Heart left ventricle (tissue), 16 donors: ENCODE measurements at regions not wholly inside any gene's neighbourhood (a gene's known extent, or its start where the extent isn't known, plus 50 kb on each side); places are given as distances from the start of the nearest gene placed in this dataset.

ENCODE experiments used
- ATAC-seq, 4 donors: fragments of 200-7000 bp; cut with Tn5 transposase; one replicate each; pipeline ENCODE4 v1.9.1; 2020 to 2022; ENCODE audit warnings: moderate library complexity in 4 of 4, mild to moderate bottlenecking in 3 of 4, moderate number of reproducible peaks in 1 of 4
- DNase-seq, 5 donors: peaks; one replicate each; pipeline ENCODE4 v3.0.0-alpha.2; 2020
- H3K27ac ChIP-seq, 12 donors: fragments of 200-600 bp; sonication (generic) in 4 of 12; one replicate each; pipeline versions ENCODE4 v1.5.0 to v1.8.0; 2016 to 2022; ENCODE audit warnings: mild to moderate bottlenecking in 2 of 12
- H3K27me3 ChIP-seq, 9 donors: fragments of 200-600 bp; sonication (generic) in 2 of 9; one replicate each; pipeline versions ENCODE4 v1.5.1 to v1.8.0; 2016 to 2022; ENCODE audit warnings: mild to moderate bottlenecking in 3 of 9
- H3K36me3 ChIP-seq, 9 donors: fragments of 200-600 bp; sonication (generic) in 2 of 9; one replicate each; pipeline versions ENCODE4 v1.5.0 to v1.8.0; 2018 to 2022; ENCODE audit warnings: mild to moderate bottlenecking in 2 of 9
- H3K4me1 ChIP-seq, 12 donors: fragments of 200-600 bp; sonication (generic) in 4 of 12; one replicate each; pipeline versions ENCODE4 v1.5.0 to v1.8.0; 2016 to 2022; ENCODE audit warnings: mild to moderate bottlenecking in 3 of 12
- H3K4me3 ChIP-seq, 12 donors: fragments of 200-600 bp; sonication (generic) in 4 of 12; one replicate each; pipeline versions ENCODE4 v1.5.0 to v1.8.0; 2017 to 2022; ENCODE audit warnings: mild to moderate bottlenecking in 9 of 12, moderate library complexity in 4 of 12
- H3K9me3 ChIP-seq, 12 donors: fragments of 200-600 bp; sonication (generic) in 4 of 12; one replicate each; pipeline versions ENCODE4 v1.5.0 to v1.8.0; 2016 to 2022; ENCODE audit warnings: mild to moderate bottlenecking in 1 of 12
- CTCF ChIP-seq, 12 donors: fragments of 200-600 bp; sonication (generic) in 4 of 12; IDR thresholded peaks; one replicate each; pipeline versions ENCODE4 v1.5.0 to v1.8.0; 2018 to 2022; ENCODE audit warnings: antibody characterized with exemption in 12 of 12, mild to moderate bottlenecking in 5 of 12
- POLR2A ChIP-seq, 2 donors: fragments of 450-650 bp; IDR thresholded peaks; one replicate each; pipeline ENCODE4 v1.6.1; 2017; ENCODE audit warnings: antibody characterized with exemption in 2 of 2, mild to moderate bottlenecking in 2 of 2, moderate library complexity in 2 of 2
- WGBS, 4 donors: extraction: QIAGEN DNeasy Blood & Tissue Kit in 2 of 4; methylation state at CpG; one replicate each; pipeline versions ENCODE4 v1.1.5 to v1.1.7; 2013 to 2018; 5-methylcytosine and 5-hydroxymethylcytosine counted together
- intact Hi-C, 10 donors: fragments of 100-400 bp; cut with DNase I; formaldehyde crosslinking; loops; one replicate each; pipeline versions ENCODE4 v1.11.1 to v1.14.2; 2022
- donor health status: ischemic (EF 13 %, LVEDD 7.1; RV severe dilation, severe dysfunction).
- donor health status: healthy with polysubstance abuse.
- donor health status: DM: no; HTN: yes; CAD: no.
- donor health status: DM: no; HTN: no; CAD: no.
- donor health status: ischemic (EF 25% LVEDD 6.9; RV normal size, moderate dysfunction).
- donor health status: ischemic (EF 25% LVEDD 5.7; RV mildly dilated, moderate dysfunction).
- donor health status: healthy.
- donor health status: DM: yes; HTN: yes; CAD: no.
- donor health status: ischemic (EF 35%, LVEDD 5.7; RV mildly dilated, moderate dysfunction).
- donor health status: nonischemic (EF 11% LVEDD 7.7; RV severe dilation, severe dysfunction).
- donor health status: DM: yes; HTN: yes; CAD: no.
- donor health status: PGD.
- donor health status: ischemic (EF 29% LVEDD 5.4; RV normal size, mild dysfunction).
- donor health status: nonischemic (EF 23%, LVEDD 6.1; RV moderate dilation, normal function).

- Histone ChIP-seq H3K27me3 (no peaks in the 10 kb centered on the region), H3K9me3 (no peaks in the 10 kb centered on the region), H3K4me3 (no peak overlapping the region), H3K4me1 (no peaks in the 10 kb centered on the region), H3K27ac (no peak overlapping the region), H3K36me3 (no peaks in the 10 kb centered on the region)
- ATAC-seq (no peak), DNase-seq (no peak)
- intact Hi-C loops = no loop called here
- TF ChIP-seq POLR2A (IDR thresholded peaks at IDR 0.05) (no peak), CTCF (IDR thresholded peaks at IDR 0.05) (no peak)
Measured at GRCh38 chr5:29790281-29790680, 1403.2 kb upstream of the CDH6 start.

GRCh38 chr5:29780401-29780800 lies 1413.1 kb upstream of the CDH6 start:
- Histone ChIP-seq H3K4me1 (no peaks in the 10 kb centered on the region), H3K36me3 (no peaks in the 10 kb centered on the region), H3K4me3 (no peak overlapping the region), H3K27me3 (no peaks in the 10 kb centered on the region), H3K27ac (no peak overlapping the region), H3K9me3 (no peaks in the 10 kb centered on the region)
- ATAC-seq = no peak
- TF ChIP-seq CTCF (IDR thresholded peaks at IDR 0.05) (no peak), POLR2A (IDR thresholded peaks at IDR 0.05) (no peak)
- intact Hi-C loops = no loop called here
- DNase-seq = no peak
- WGBS, 4 donors = 45 to 61% (median 55%) methylated on average over 4 of the region's 4 CpGs

- no peaks in the 10 kb centered on the region for H3K4me1 ChIP-seq
- no peak overlapping the region for H3K4me3 ChIP-seq
- no peak for TF ChIP-seq POLR2A (IDR thresholded peaks at IDR 0.05)
- no peak for TF ChIP-seq CTCF (IDR thresholded peaks at IDR 0.05)
- no peak overlapping the region for H3K27ac ChIP-seq
- no peaks in the 10 kb centered on the region for H3K36me3 ChIP-seq
- H3K27me3 ChIP-seq = no peaks in the 10 kb centered on the region
- no peak for DNase-seq
- H3K9me3 ChIP-seq = no peaks in the 10 kb centered on the region
- no peak for ATAC-seq
- intact Hi-C loops = no loop called here
- 58 to 65% (median 60%) methylated on average over 3 of the region's 3 CpGs for WGBS, 4 donors
Measured at GRCh38 chr5:29779141-29779540, 1414.3 kb upstream of the CDH6 start.

- Histone ChIP-seq H3K9me3 (no peaks in the 10 kb centered on the region), H3K27me3 (no peaks in the 10 kb centered on the region), H3K4me1 (no peaks in the 10 kb centered on the region), H3K27ac (no peak overlapping the region), H3K36me3 (no peaks in the 10 kb centered on the region), H3K4me3 (no peak overlapping the region)
- ATAC-seq = no peak
- intact Hi-C loops = no loop called here
- DNase-seq = no peak
- WGBS, 4 donors = 72 to 77% (median 74%) methylated on average over 3 of the region's 3 CpGs
- TF ChIP-seq CTCF (IDR thresholded peaks at IDR 0.05) (no peak), POLR2A (IDR thresholded peaks at IDR 0.05) (no peak)
Measured at GRCh38 chr5:29777373-29777772, 1416.1 kb upstream of the CDH6 start.
